ENCODE measurements at regions not wholly inside any gene's neighbourhood (a gene's known extent, or its start where the extent isn't known, plus 50 kb on each side); places are given as distances from the start of the nearest gene placed in this dataset.

DNA sequence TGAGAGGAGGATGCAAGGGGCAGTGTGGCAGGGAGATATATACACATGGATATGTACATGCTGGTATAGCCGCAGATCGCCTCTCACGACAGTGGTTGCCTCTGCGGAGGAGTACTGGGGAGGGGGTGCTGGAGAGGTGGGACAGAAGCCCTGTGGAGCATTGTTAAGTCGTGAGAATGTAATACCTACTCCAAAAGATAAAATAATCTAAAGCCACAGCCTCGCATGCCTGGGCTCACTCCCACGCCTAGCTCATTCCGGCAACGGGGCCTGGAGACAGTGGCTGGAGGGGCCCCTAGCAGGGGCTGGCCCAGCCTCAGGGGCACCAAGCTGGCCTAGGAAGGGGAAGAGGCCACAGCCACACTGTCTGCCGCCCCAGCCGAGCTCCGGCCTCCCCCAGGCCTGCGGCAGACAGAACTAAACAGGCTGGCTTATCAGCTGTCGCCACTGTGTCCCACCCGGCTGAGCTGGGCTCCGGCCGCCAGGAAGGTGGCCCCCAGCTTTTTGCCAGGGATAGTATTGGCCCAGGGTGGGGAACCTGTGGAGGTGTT is 65.1 kb upstream of the LCTL start:
- CTCF ChIA-PET: interaction anchor here (1.0 kb wide), 1 partner anchor 12 kb away, joined by 3 read pairs; no protein-coding TSS in a partner anchor
- peaks cover 7% of the 10 kb centered on the region for H3K4me1 Mint-ChIP-seq (ENCODE audit: low read depth, unreplicated experiment)
- no TSS peak for BruUV-seq (replicated peaks)

DNA sequence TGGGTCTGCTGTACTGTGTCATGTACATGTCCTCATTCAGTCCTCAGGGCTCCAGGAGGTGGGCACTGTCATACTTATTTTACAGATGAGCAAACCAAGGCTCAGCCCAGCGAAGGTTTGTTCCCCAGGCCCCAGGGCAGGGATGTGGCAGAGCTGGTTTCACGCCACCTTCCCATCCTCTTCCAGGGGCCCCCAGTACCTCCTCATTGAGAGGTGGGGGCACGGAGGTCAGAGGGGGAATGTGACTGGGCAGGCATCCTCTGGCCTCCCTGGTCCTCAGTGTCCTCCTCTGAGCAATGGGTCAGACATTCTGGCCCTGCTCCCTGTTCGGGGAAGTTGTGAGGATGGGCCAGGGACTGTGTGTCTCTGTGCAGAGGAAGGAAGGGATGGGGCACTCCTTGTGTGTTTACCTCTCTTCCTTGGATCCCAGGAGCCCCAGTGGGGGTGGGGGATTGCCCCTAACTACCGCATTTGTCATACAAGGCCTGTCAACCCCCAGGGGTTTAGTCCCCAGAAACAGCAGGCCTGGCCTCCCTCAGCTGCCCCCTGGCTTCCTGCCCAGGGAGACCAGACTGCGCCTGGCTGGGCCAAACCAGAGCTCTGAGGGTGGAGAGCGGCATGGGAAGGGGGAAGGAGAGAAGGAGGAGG is 65.9 kb upstream of the LCTL start:
- Mint-ChIP-seq H3K4me1 (ENCODE audit: low read depth, unreplicated experiment) (peaks cover 7% of the 10 kb centered on the region), H3K9me3 (ENCODE audit: unreplicated experiment) (no peaks in the 10 kb centered on the region), H3K27ac (ENCODE audit: unreplicated experiment) (no peak overlapping the region), H3K36me3 (ENCODE audit: insufficient read depth, unreplicated experiment) (no peaks in the 10 kb centered on the region), H3K4me3 (ENCODE audit: unreplicated experiment) (no peak overlapping the region), H3K27me3 (ENCODE audit: insufficient read depth, unreplicated experiment) (no peaks in the 10 kb centered on the region)
- POLR2A ChIA-PET: no interaction called here
- BruUV-seq (replicated peaks): no TSS peak
- Histone ChIP-seq H3K27me3 (replicated peaks; ENCODE audit: control insufficient read depth, insufficient read depth, low read length) (no peaks in the 10 kb centered on the region), H3K4me3 (ENCODE audit: low read depth, low read length) (no peak overlapping the region), H3K36me3 (ENCODE audit: control insufficient read depth, insufficient read depth, low read length) (no peaks in the 10 kb centered on the region), H3K9me3 (no peaks in the 10 kb centered on the region), H3K4me1 (peaks cover 7% of the 10 kb centered on the region; the same call in 1 of the 2 replicates)
- TF ChIP-seq, protein P1, sequence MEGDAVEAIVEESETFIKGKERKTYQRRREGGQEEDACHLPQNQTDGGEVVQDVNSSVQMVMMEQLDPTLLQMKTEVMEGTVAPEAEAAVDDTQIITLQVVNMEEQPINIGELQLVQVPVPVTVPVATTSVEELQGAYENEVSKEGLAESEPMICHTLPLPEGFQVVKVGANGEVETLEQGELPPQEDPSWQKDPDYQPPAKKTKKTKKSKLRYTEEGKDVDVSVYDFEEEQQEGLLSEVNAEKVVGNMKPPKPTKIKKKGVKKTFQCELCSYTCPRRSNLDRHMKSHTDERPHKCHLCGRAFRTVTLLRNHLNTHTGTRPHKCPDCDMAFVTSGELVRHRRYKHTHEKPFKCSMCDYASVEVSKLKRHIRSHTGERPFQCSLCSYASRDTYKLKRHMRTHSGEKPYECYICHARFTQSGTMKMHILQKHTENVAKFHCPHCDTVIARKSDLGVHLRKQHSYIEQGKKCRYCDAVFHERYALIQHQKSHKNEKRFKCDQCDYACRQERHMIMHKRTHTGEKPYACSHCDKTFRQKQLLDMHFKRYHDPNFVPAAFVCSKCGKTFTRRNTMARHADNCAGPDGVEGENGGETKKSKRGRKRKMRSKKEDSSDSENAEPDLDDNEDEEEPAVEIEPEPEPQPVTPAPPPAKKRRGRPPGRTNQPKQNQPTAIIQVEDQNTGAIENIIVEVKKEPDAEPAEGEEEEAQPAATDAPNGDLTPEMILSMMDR (IDR thresholded peaks at IDR 0.05; ENCODE audit: insufficient read depth in 1 of 2, low read depth in 1 of 2, low read length in 1 of 2, severe bottlenecking in 1 of 2, unreplicated experiment in 1 of 2): no peak
- DNase-seq: no peak
- CTCF ChIA-PET: interaction anchor here (1.1 kb wide), 1 partner anchor 13 kb away, joined by 6 read pairs; no protein-coding TSS in a partner anchor
- intact Hi-C loops (cut with micrococcal nuclease; ENCODE audit: unreplicated experiment): no loop called here

More for the DNA sequence above, 65.1 kb upstream of the LCTL start:
- intact Hi-C loops (cut with micrococcal nuclease; ENCODE audit: unreplicated experiment): no loop called here
- H3K4me3 ChIP-seq (ENCODE audit: low read depth, low read length): no peak overlapping the region
- no peak for DNase-seq
- no peaks in the 10 kb centered on the region for H3K36me3 Mint-ChIP-seq (ENCODE audit: insufficient read depth, unreplicated experiment)
- H3K9me3 ChIP-seq: no peaks in the 10 kb centered on the region
- H3K36me3 ChIP-seq (ENCODE audit: control insufficient read depth, insufficient read depth, low read length): no peaks in the 10 kb centered on the region
- H3K9me3 Mint-ChIP-seq (ENCODE audit: unreplicated experiment): no peaks in the 10 kb centered on the region
- no peak overlapping the region for H3K4me3 Mint-ChIP-seq (ENCODE audit: unreplicated experiment)
- POLR2A ChIA-PET: no interaction called here
- TF ChIP-seq, protein P1 (IDR thresholded peaks at IDR 0.05; ENCODE audit: insufficient read depth in 1 of 2, low read depth in 1 of 2, low read length in 1 of 2, severe bottlenecking in 1 of 2, unreplicated experiment in 1 of 2): no peak
- H3K4me1 ChIP-seq: peaks cover 7% of the 10 kb centered on the region; the same call in 1 of the 2 replicates
- H3K27me3 ChIP-seq (replicated peaks; ENCODE audit: control insufficient read depth, insufficient read depth, low read length): no peaks in the 10 kb centered on the region
- H3K27me3 Mint-ChIP-seq (ENCODE audit: insufficient read depth, unreplicated experiment): no peaks in the 10 kb centered on the region
- H3K27ac Mint-ChIP-seq (ENCODE audit: unreplicated experiment): no peak overlapping the region

DNA sequence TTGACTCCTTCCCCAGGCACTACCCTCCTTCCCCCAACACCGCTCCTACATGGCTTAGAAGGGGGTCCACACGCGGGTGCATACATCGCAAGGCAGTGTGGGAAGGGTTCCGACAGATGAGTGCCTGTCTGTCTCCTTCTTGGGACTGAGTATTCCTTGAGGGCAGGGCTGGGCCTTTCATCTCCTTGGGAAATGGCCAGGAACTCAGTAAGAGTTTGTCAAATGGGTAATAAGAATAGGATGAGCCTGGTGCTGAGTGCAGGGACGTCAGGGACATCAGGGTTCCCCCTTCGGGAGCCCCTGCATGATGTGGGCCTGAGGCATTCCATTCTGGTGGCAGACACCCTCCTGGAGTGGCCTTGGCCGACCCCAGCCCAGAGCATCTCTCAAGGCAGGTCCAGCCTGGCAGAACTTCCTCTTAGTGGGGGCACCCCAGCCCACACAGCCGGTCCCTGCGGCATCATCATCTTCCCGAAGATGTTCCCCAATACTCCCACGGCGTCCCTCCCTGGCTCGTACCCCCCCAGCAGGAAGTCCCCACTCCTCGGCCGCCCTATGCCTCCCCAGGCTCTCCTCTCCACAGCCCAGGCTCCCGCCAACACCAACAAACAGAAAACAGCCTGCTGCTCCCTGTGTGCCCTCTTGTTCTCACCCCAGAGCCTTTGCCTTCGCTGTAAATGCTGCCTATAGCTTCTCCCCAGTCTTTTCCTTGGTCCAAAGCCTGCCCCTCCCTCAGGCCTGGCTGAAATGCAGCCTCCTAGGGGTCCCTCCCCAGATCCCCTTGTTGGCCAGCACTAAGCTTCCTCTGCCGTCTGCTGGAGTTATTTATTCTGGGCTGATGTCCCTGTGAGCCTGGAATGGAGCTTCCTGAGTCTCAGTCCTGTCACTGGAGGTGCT is 67.5 kb upstream of the LCTL start:
- Mint-ChIP-seq H3K27me3 (ENCODE audit: insufficient read depth, unreplicated experiment) (no peaks in the 10 kb centered on the region), H3K4me3 (ENCODE audit: unreplicated experiment) (no peak overlapping the region)
- H3K4me3 ChIP-seq (ENCODE audit: low read depth, low read length): no peak overlapping the region

More for the DNA sequence above, 67.5 kb upstream of the LCTL start:
- intact Hi-C loops (cut with micrococcal nuclease; ENCODE audit: unreplicated experiment): no loop called here
- H3K36me3 Mint-ChIP-seq (ENCODE audit: insufficient read depth, unreplicated experiment): no peaks in the 10 kb centered on the region
- TF ChIP-seq, protein P1 (IDR thresholded peaks at IDR 0.05; ENCODE audit: insufficient read depth in 1 of 2, low read depth in 1 of 2, low read length in 1 of 2, severe bottlenecking in 1 of 2, unreplicated experiment in 1 of 2): no peak
- Histone ChIP-seq H3K36me3 (ENCODE audit: control insufficient read depth, insufficient read depth, low read length) (no peaks in the 10 kb centered on the region), H3K9me3 (no peaks in the 10 kb centered on the region), H3K27me3 (replicated peaks; ENCODE audit: control insufficient read depth, insufficient read depth, low read length) (no peaks in the 10 kb centered on the region), H3K4me1 (peaks cover 7% of the 10 kb centered on the region; the same call in 1 of the 2 replicates)
- H3K27ac Mint-ChIP-seq (ENCODE audit: unreplicated experiment): no peak overlapping the region
- H3K4me1 Mint-ChIP-seq (ENCODE audit: low read depth, unreplicated experiment): peaks cover 7% of the 10 kb centered on the region
- POLR2A ChIA-PET: no interaction called here
- H3K9me3 Mint-ChIP-seq (ENCODE audit: unreplicated experiment): no peaks in the 10 kb centered on the region
- no peak for DNase-seq
- CTCF ChIA-PET: interaction anchor here (1.1 kb wide), 1 partner anchor 14 kb away, joined by 6 read pairs; no protein-coding TSS in a partner anchor
- BruUV-seq (replicated peaks): no TSS peak
